B cell (primary cell): ENCODE measurements at regions not wholly inside any gene's neighbourhood (a gene's known extent, or its start where the extent isn't known, plus 50 kb on each side); places are given as distances from the start of the nearest gene placed in this dataset.

ENCODE experiments used
- ATAC-seq: fragments of 200-7000 bp; cut with Tn5 transposase; one replicate; pipeline ENCODE4 v1.10.0; 2021; ENCODE audit warnings: low read depth, mild to moderate bottlenecking, moderate number of reproducible peaks, moderate library complexity
- CTCF ChIA-PET: fragments of 350-600 bp; sonication (Branson Sonifier 250); formaldehyde crosslinking; loops from one replicate; lab custom pipeline; 2021; ENCODE audit warnings: antibody characterized with exemption, inconsistent platforms; lab: Charles Lee
- POLR2A ChIA-PET: fragments of 350-600 bp; sonication (Branson Sonifier 250); formaldehyde crosslinking; loops from one replicate; lab custom pipeline; 2021; ENCODE audit warnings: antibody characterized with exemption; lab: Charles Lee
- DNase-seq: peaks from one replicate; pipeline ENCODE4 v3.0.0; 2013
- H2AFZ ChIP-seq: 2 replicates; pipeline ENCODE4 v1.6.1; 2012; ENCODE audit warnings: mild to moderate bottlenecking, low read depth, low read length; ENCODE audit not compliant: insufficient read depth, poor library complexity, severe bottlenecking
- H3K27ac ChIP-seq, 2 donors: 1 replicate in 1 of 2; 2 replicates in 1 of 2; pipeline ENCODE4 v1.5.1; 2012 to 2013; ENCODE audit warnings: low read length in 2 of 2, mild to moderate bottlenecking in 2 of 2, moderate library complexity in 1 of 2
- H3K27me3 ChIP-seq, 4 experiments: fragments of 200-600 bp in 1 of 4; sonication (generic) in 1 of 4; replicated peaks in 1 of 4; 1 replicate in 2 of 4; 2 replicates in 2 of 4; pipeline versions ENCODE4 v1.6.1 to v1.7.0; 2013 to 2016; ENCODE audit warnings: low read length in 3 of 4, mild to moderate bottlenecking in 2 of 4, mixed read lengths in 1 of 4, moderate library complexity in 1 of 4; ENCODE audit not compliant: insufficient read depth in 4 of 4, control insufficient read depth in 3 of 4; ENCODE audit errors: control extremely low read depth in 1 of 4
- H3K36me3 ChIP-seq, 2 experiments: replicated peaks in 1 of 2; 1 replicate in 1 of 2; 2 replicates in 1 of 2; pipeline versions ENCODE4 v1.6.1 to v1.7.1; 2013; ENCODE audit warnings: low read length in 1 of 2; ENCODE audit not compliant: insufficient read depth in 2 of 2, control insufficient read depth in 1 of 2; ENCODE audit errors: control extremely low read depth in 1 of 2, extremely low read depth in 1 of 2
- H3K4me1 ChIP-seq, 2 donors: fragments of 200-600 bp in 1 of 2; sonication (generic) in 1 of 2; 1 replicate in 1 of 2; 2 replicates in 1 of 2; pipeline versions ENCODE4 v1.5.1 to v1.6.1; 2013 to 2017; ENCODE audit warnings: low read length in 2 of 2; ENCODE audit not compliant: control insufficient read depth in 2 of 2, insufficient read depth in 2 of 2
- H3K4me2 ChIP-seq: replicated peaks from 2 replicates; pipeline ENCODE3; 2012; ENCODE audit warnings: mild to moderate bottlenecking, low read depth, low read length; ENCODE audit not compliant: poor library complexity, severe bottlenecking
- H3K4me3 ChIP-seq, 5 experiments: fragments of 200-600 bp in 1 of 5; sonication (generic) in 1 of 5; 1 replicate in 3 of 5; 2 replicates in 2 of 5; pipeline versions ENCODE4 v1.5.1 to v1.7.0; 2011 to 2016; ENCODE audit warnings: low read length in 4 of 5, mild to moderate bottlenecking in 4 of 5, low read depth in 2 of 5, control low read depth in 1 of 5, moderate library complexity in 1 of 5; ENCODE audit not compliant: insufficient read depth in 1 of 5; ENCODE audit errors: control extremely low read depth in 1 of 5, extremely low read depth in 1 of 5
- H3K79me2 ChIP-seq: fragments of 200-600 bp; sonication (generic); one replicate; pipeline ENCODE4 v1.6.0; 2016; ENCODE audit warnings: low read length; ENCODE audit not compliant: control insufficient read depth, insufficient read depth
- H3K9ac ChIP-seq: fragments of 200-600 bp; sonication (generic); 2 replicates; pipeline ENCODE4 v1.6.1; 2017; ENCODE audit warnings: mild to moderate bottlenecking, low read length, moderate library complexity
- H3K9me3 ChIP-seq, 3 donors: one replicate each; pipeline versions ENCODE4 v1.6.1 to v1.7.1; 2013; ENCODE audit warnings: low read length in 2 of 3; ENCODE audit not compliant: control insufficient read depth in 2 of 3, insufficient read depth in 1 of 3; ENCODE audit errors: control extremely low read depth in 1 of 3
- H4K20me1 ChIP-seq: 2 replicates; pipeline ENCODE4 v1.6.0; 2012; ENCODE audit warnings: mild to moderate bottlenecking, low read length; ENCODE audit not compliant: insufficient read depth, control insufficient read depth, poor library complexity, severe bottlenecking
- H3K27ac Mint-ChIP-seq: one replicate; pipeline ENCODE4 v1.8.0; 2021; ENCODE audit warnings: mixed read lengths
- H3K27me3 Mint-ChIP-seq: one replicate; pipeline ENCODE4 v1.8.0; 2021; ENCODE audit warnings: mixed read lengths
- H3K4me1 Mint-ChIP-seq: one replicate; pipeline ENCODE4 v1.8.0; 2021; ENCODE audit warnings: mixed read lengths
- H3K4me3 Mint-ChIP-seq: one replicate; pipeline ENCODE4 v1.8.0; 2021; ENCODE audit warnings: mixed read lengths
- H3K9me3 Mint-ChIP-seq: one replicate; pipeline ENCODE4 v1.8.0; 2022; ENCODE audit warnings: mixed read lengths; ENCODE audit not compliant: insufficient read depth
- EZH2 ChIP-seq: IDR thresholded peaks from 2 replicates; pipeline ENCODE4 v1.6.1; 2012; ENCODE audit warnings: borderline replicate concordance, low read depth, mild to moderate bottlenecking, moderate library complexity, low read length; ENCODE audit not compliant: insufficient read depth, poor library complexity, severe bottlenecking
- WGBS: methylation state at CpG from one replicate; pipeline ENCODE4 v1.1.5; 2013; ENCODE audit warnings: missing lambda C conversion rate; ENCODE audit not compliant: insufficient coverage; 5-methylcytosine and 5-hydroxymethylcytosine counted together
- intact Hi-C: fragments of 100-400 bp; cut with micrococcal nuclease; formaldehyde crosslinking; loops from one replicate; pipeline ENCODE4 v1.10.0; 2022
- TF ChIP-seq, protein P1 (sequence below): fragments of 200-600 bp; IDR thresholded peaks from one replicate; pipeline ENCODE4 v1.8.0; 2022; ENCODE audit warnings: antibody characterized with exemption, mild to moderate bottlenecking

DNA sequence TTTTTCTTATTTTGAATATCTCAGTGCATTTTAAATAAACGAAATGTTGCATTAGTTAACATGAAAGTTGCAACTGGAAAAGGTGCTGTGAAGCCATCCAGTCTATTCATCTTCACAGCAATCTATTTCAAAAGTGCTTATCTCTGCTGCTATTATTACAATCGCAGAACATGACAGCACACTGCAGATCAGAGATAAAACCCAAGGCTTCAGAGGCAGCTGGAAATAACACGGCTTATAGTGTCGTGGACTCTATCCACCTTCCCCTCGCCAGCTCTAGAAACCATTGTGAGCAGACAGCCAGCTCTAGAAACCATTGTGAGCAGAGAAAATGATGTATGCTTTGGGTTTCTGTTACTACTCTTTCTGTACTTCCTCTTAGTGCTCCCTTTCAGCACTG lies 1140.8 kb upstream of the CELF4 start:
- DNase-seq, result no peak
- ATAC-seq, result no peak
- no peaks in the 10 kb centered on the region for H3K4me1 ChIP-seq
- WGBS, result 92% methylated on average over 3 of the region's 5 CpGs
- H4K20me1 ChIP-seq, result no peaks in the 10 kb centered on the region
- POLR2A ChIA-PET, result no interaction called here
- no peak overlapping the region for H3K9ac ChIP-seq
- H3K4me3 ChIP-seq, result no peak overlapping the region
- H3K27ac Mint-ChIP-seq, result no peak overlapping the region
- H3K4me1 Mint-ChIP-seq, result no peaks in the 10 kb centered on the region
- H3K27me3 ChIP-seq, result no peaks in the 10 kb centered on the region
- H2AFZ ChIP-seq, result no peak overlapping the region
- intact Hi-C loops, result no loop called here
- TF ChIP-seq, protein P1, sequence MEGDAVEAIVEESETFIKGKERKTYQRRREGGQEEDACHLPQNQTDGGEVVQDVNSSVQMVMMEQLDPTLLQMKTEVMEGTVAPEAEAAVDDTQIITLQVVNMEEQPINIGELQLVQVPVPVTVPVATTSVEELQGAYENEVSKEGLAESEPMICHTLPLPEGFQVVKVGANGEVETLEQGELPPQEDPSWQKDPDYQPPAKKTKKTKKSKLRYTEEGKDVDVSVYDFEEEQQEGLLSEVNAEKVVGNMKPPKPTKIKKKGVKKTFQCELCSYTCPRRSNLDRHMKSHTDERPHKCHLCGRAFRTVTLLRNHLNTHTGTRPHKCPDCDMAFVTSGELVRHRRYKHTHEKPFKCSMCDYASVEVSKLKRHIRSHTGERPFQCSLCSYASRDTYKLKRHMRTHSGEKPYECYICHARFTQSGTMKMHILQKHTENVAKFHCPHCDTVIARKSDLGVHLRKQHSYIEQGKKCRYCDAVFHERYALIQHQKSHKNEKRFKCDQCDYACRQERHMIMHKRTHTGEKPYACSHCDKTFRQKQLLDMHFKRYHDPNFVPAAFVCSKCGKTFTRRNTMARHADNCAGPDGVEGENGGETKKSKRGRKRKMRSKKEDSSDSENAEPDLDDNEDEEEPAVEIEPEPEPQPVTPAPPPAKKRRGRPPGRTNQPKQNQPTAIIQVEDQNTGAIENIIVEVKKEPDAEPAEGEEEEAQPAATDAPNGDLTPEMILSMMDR, result no peak
- TF ChIP-seq EZH2, result no peak
- H3K36me3 ChIP-seq, result no peaks in the 10 kb centered on the region
- no peaks in the 10 kb centered on the region for H3K9me3 Mint-ChIP-seq
- CTCF ChIA-PET, result no interaction called here
- no peak overlapping the region for H3K4me3 Mint-ChIP-seq
- H3K79me2 ChIP-seq, result no peaks in the 10 kb centered on the region
- H3K27me3 Mint-ChIP-seq, result no peaks in the 10 kb centered on the region
- no peak overlapping the region for H3K4me2 ChIP-seq
- H3K9me3 ChIP-seq, result peaks cover 0 to 1% (median 0%) of the 10 kb centered on the region in 3 donors
- H3K27ac ChIP-seq, result no peak overlapping the region

DNA sequence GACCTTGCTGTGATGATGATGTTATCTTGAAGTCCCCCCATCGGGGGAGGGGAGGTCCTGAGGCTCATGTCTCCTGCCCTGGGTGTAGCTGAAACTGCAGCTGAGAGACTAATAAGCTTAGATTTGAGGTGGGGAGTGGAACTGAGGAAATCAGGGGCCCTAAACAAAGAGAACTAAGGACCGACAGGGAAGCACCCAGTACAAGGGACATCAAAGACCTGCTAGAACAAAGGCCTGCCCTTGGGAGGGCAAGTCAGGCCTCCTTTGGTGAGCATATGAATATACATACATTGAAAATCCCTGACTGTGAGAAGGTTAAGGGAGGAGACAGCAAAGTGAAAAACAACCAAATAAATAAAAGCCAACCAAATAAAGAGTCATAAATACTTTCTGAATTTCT lies 1132.5 kb upstream of the CELF4 start:
- no peak overlapping the region for H3K4me3 ChIP-seq
- TF ChIP-seq, protein P1, result no peak
- no peak for TF ChIP-seq EZH2
- no peak overlapping the region for H3K27ac Mint-ChIP-seq
- H3K9ac ChIP-seq, result no peak overlapping the region
- no peak overlapping the region for H3K4me3 Mint-ChIP-seq
- no peak overlapping the region for H2AFZ ChIP-seq
- peaks cover 4% of the 10 kb centered on the region for H3K9me3 Mint-ChIP-seq
- no peak overlapping the region for H3K4me2 ChIP-seq
- no peak overlapping the region for H3K27ac ChIP-seq
- CTCF ChIA-PET, result no interaction called here
- H3K27me3 Mint-ChIP-seq, result no peaks in the 10 kb centered on the region
- no peaks in the 10 kb centered on the region for H3K4me1 Mint-ChIP-seq
- H3K9me3 ChIP-seq, result no peaks in the 10 kb centered on the region
- no peaks in the 10 kb centered on the region for H3K79me2 ChIP-seq
- intact Hi-C loops, result no loop called here
- POLR2A ChIA-PET, result no interaction called here
- 64% methylated on average over 1 of the region's 2 CpGs for WGBS
- H3K4me1 ChIP-seq, result no peaks in the 10 kb centered on the region
- ATAC-seq, result no peak
- DNase-seq, result no peak
- no peaks in the 10 kb centered on the region for H3K27me3 ChIP-seq
- no peaks in the 10 kb centered on the region for H4K20me1 ChIP-seq
- H3K36me3 ChIP-seq, result no peaks in the 10 kb centered on the region
